CD4-positive, alpha-beta T cell treated with Interleukin-15 for 4 hours (primary cell): ENCODE measurements at regions not wholly inside any gene's neighbourhood (a gene's known extent, or its start where the extent isn't known, plus 50 kb on each side); places are given as distances from the start of the nearest gene placed in this dataset.
"Not testable (repeated sequence)": the region's sequence is repeated elsewhere in the genome, so short reads cannot be mapped to it uniquely, and the experiment has no call there.

Source experiments
- DNase-seq: peaks from one replicate; pipeline ENCODE4 v3.0.0-alpha.2; 2020; ENCODE audit warnings: low spot score

GRCh38 chr5:50898966-50899365, 232.5 kb downstream of the PARP8 start:
- no peak for DNase-seq

- no peak for DNase-seq
These were observed 234.6 kb downstream of the PARP8 start for GRCh38 chr5:50900952-50901510.

- no peak for DNase-seq
These were observed 237.2 kb downstream of the PARP8 start for GRCh38 chr5:50903651-50904050.

- DNase-seq, result no peak
These were observed 239.6 kb downstream of the PARP8 start for GRCh38 chr5:50905996-50906570.

GRCh38 chr5:50920160-50920559, 253.7 kb downstream of the PARP8 start:
- not testable (repeated sequence) for DNase-seq

GRCh38 chr5:50921366-50922133, 255.1 kb downstream of the PARP8 start:
- DNase-seq, result no peak

GRCh38 chr5:50922134-50922941, 255.9 kb downstream of the PARP8 start:
- DNase-seq, result not testable (repeated sequence)

GRCh38 chr5:50922942-50923767, 256.7 kb downstream of the PARP8 start:
- DNase-seq, result no peak

- no peak for DNase-seq
These were observed 257.5 kb downstream of the PARP8 start for GRCh38 chr5:50923768-50924494.

- no peak for DNase-seq
These were observed 261.5 kb downstream of the PARP8 start for GRCh38 chr5:50927953-50928352.

GRCh38 chr5:50929174-50929573, 262.7 kb downstream of the PARP8 start:
- no peak for DNase-seq

GRCh38 chr5:50934343-50934742, 267.9 kb downstream of the PARP8 start:
- no peak for DNase-seq

- no peak for DNase-seq
These were observed 278.7 kb downstream of the PARP8 start for GRCh38 chr5:50945139-50945538.

GRCh38 chr5:50947906-50948683, 281.7 kb downstream of the PARP8 start:
- no peak for DNase-seq

- DNase-seq, result no peak
These were observed 286.9 kb downstream of the PARP8 start for GRCh38 chr5:50953290-50953689.

- DNase-seq, result peak; percentile 20
These were observed 292.5 kb downstream of the PARP8 start for GRCh38 chr5:50958852-50959457.

GRCh38 chr5:50962934-50963872, 296.8 kb downstream of the PARP8 start:
- peak; percentile 53 for DNase-seq

GRCh38 chr5:50963971-50964745, 297.7 kb downstream of the PARP8 start:
- DNase-seq, result no peak
